K562 (cell line): ENCODE measurements at regions not wholly inside any gene's neighbourhood (a gene's known extent, or its start where the extent isn't known, plus 50 kb on each side); places are given as distances from the start of the nearest gene placed in this dataset.

Experiments used
- CREBBP ChIP-seq: IDR thresholded peaks from one replicate; pipeline ENCODE4 v1.6.1; 2012; ENCODE audit warnings: low read depth, mild to moderate bottlenecking, control low read depth, inconsistent platforms, low read length
- DDX20 ChIP-seq: fragments of 450-650 bp; IDR thresholded peaks from 2 replicates; pipeline ENCODE4 v1.6.1; 2016; ENCODE audit warnings: missing genetic modification characterization, low read depth, mild to moderate bottlenecking, missing compliant biosample characterization, moderate library complexity
- NUFIP1 ChIP-seq: fragments of 450-650 bp; IDR thresholded peaks from 2 replicates; pipeline ENCODE4 v1.6.1; 2018; ENCODE audit not compliant: partially characterized antibody
- PHB2 ChIP-seq: fragments of 450-650 bp; IDR thresholded peaks from 2 replicates; pipeline ENCODE4 v1.6.1; 2017; ENCODE audit warnings: low read depth
- PRPF4 ChIP-seq: fragments of 200-400 bp; formaldehyde crosslinking; IDR thresholded peaks from one replicate; pipeline ENCODE4 v1.6.1; 2017; ENCODE audit warnings: low read length, low read depth, mild to moderate bottlenecking; ENCODE audit not compliant: insufficient read depth, poor library complexity, severe bottlenecking
- RFX5 ChIP-seq: IDR thresholded peaks from 2 replicates; pipeline ENCODE4 v1.6.1; 2011; ENCODE audit warnings: low read depth, mild to moderate bottlenecking, improper control_type of control experiment, low read length
- TARDBP ChIP-seq: fragments of 450-650 bp; IDR thresholded peaks from 2 replicates; pipeline ENCODE4 v1.6.1; 2016
- TSC22D4 ChIP-seq: fragments of 450-650 bp; IDR thresholded peaks from 2 replicates; pipeline ENCODE4 v1.6.1; 2016; ENCODE audit warnings: missing genetic modification characterization, missing biosample characterization, control low read depth
- ZNF24 ChIP-seq: fragments of 450-650 bp; IDR thresholded peaks from 2 replicates; pipeline ENCODE4 v1.6.1; 2016
- ZNF274 ChIP-seq: IDR thresholded peaks from 2 replicates; pipeline ENCODE4 v1.6.1; 2011; ENCODE audit warnings: low read depth, mild to moderate bottlenecking, low read length, moderate library complexity, borderline replicate concordance
- ZNF311 ChIP-seq: fragments of 250-450 bp; sonication (Bioruptor Pico); IDR thresholded peaks from 2 replicates; pipeline ENCODE4 v1.4.0; 2020; ENCODE audit warnings: mild to moderate bottlenecking, moderate library complexity
- TF ChIP-seq, protein P1 (sequence below): fragments of 250-450 bp; sonication (Bioruptor Pico); IDR thresholded peaks from 2 replicates; pipeline ENCODE4 v1.4.0; 2020; ENCODE audit warnings: mild to moderate bottlenecking, moderate library complexity
- TF ChIP-seq, protein P2 (sequence below): fragments of 450-650 bp; formaldehyde crosslinking; IDR thresholded peaks from 2 replicates; pipeline ENCODE4 v1.4.0; 2020; ENCODE audit warnings: mild to moderate bottlenecking
- TF ChIP-seq, protein P3 (sequence below), 2 experiments: fragments of 450-650 bp; IDR thresholded peaks; 2 replicates each; pipeline ENCODE4 v1.6.1; 2018; ENCODE audit warnings: mild to moderate bottlenecking in 2 of 2, low read depth in 1 of 2; ENCODE audit not compliant: partially characterized antibody in 2 of 2
- TF ChIP-seq, protein P4 (sequence below): sonication (generic); formaldehyde crosslinking; IDR thresholded peaks from 2 replicates; pipeline ENCODE4 v1.8.1; 2023; ENCODE audit warnings: mild to moderate bottlenecking, missing genetic modification reagents
- TF ChIP-seq, protein P5 (sequence below): fragments of 250-450 bp; sonication (Bioruptor Pico); IDR thresholded peaks from 2 replicates; pipeline ENCODE4 v1.6.1; 2021; ENCODE audit warnings: mild to moderate bottlenecking
- TF ChIP-seq, protein P6 (sequence below): fragments of 250-450 bp; sonication (Bioruptor Pico); IDR thresholded peaks from 2 replicates; pipeline ENCODE4 v1.9.0; 2021; ENCODE audit warnings: mild to moderate bottlenecking, inconsistent platforms

DNA sequence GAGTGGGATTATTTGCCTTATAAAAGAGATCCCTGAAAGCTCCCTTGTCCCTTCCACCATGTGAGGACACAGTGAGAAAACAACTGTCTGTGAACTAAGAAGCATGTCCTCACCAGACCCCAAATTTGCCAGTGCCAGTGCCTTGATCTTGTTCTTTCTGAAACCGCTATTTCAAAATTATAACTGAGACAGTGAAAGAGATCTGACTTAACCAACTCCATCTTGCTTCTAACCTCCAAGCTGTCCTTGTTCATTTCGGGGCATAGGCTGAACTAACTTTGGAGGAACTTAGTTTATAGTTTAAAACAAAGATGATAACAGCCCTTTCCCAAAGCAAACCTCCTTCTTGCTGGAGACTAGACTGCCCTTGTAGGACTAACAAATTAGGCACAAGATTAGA is 563.9 kb downstream of the ADCYAP1 start (continued):
- TF ChIP-seq, protein P1, sequence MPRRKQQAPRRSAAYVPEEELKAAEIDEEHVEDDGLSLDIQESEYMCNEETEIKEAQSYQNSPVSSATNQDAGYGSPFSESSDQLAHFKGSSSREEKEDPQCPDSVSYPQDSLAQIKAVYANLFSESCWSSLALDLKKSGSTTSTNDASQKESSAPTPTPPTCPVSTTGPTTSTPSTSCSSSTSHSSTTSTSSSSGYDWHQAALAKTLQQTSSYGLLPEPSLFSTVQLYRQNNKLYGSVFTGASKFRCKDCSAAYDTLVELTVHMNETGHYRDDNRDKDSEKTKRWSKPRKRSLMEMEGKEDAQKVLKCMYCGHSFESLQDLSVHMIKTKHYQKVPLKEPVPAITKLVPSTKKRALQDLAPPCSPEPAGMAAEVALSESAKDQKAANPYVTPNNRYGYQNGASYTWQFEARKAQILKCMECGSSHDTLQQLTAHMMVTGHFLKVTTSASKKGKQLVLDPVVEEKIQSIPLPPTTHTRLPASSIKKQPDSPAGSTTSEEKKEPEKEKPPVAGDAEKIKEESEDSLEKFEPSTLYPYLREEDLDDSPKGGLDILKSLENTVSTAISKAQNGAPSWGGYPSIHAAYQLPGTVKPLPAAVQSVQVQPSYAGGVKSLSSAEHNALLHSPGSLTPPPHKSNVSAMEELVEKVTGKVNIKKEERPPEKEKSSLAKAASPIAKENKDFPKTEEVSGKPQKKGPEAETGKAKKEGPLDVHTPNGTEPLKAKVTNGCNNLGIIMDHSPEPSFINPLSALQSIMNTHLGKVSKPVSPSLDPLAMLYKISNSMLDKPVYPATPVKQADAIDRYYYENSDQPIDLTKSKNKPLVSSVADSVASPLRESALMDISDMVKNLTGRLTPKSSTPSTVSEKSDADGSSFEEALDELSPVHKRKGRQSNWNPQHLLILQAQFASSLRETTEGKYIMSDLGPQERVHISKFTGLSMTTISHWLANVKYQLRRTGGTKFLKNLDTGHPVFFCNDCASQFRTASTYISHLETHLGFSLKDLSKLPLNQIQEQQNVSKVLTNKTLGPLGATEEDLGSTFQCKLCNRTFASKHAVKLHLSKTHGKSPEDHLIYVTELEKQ (CRISPR knock-in tag), result no peak
- TF ChIP-seq DDX20 (tag) (0 out of 2 replicates have a peak, but pooled peaks have one; percentile 67), ZNF311 (CRISPR knock-in tag) (0 out of 2 replicates have a peak, but pooled peaks have one; percentile 31), PRPF4 (no peak), RFX5 (no peak), CREBBP (no peak), TARDBP (no peak), ZNF274 (no peak), NUFIP1 (no peak), TSC22D4 (tag) (no peak), PHB2 (no peak), ZNF24 (no peak)
- TF ChIP-seq, protein P2, sequence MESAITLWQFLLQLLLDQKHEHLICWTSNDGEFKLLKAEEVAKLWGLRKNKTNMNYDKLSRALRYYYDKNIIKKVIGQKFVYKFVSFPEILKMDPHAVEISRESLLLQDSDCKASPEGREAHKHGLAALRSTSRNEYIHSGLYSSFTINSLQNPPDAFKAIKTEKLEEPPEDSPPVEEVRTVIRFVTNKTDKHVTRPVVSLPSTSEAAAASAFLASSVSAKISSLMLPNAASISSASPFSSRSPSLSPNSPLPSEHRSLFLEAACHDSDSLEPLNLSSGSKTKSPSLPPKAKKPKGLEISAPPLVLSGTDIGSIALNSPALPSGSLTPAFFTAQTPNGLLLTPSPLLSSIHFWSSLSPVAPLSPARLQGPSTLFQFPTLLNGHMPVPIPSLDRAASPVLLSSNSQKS (CRISPR knock-in tag), result no peak
- TF ChIP-seq, protein P3, sequence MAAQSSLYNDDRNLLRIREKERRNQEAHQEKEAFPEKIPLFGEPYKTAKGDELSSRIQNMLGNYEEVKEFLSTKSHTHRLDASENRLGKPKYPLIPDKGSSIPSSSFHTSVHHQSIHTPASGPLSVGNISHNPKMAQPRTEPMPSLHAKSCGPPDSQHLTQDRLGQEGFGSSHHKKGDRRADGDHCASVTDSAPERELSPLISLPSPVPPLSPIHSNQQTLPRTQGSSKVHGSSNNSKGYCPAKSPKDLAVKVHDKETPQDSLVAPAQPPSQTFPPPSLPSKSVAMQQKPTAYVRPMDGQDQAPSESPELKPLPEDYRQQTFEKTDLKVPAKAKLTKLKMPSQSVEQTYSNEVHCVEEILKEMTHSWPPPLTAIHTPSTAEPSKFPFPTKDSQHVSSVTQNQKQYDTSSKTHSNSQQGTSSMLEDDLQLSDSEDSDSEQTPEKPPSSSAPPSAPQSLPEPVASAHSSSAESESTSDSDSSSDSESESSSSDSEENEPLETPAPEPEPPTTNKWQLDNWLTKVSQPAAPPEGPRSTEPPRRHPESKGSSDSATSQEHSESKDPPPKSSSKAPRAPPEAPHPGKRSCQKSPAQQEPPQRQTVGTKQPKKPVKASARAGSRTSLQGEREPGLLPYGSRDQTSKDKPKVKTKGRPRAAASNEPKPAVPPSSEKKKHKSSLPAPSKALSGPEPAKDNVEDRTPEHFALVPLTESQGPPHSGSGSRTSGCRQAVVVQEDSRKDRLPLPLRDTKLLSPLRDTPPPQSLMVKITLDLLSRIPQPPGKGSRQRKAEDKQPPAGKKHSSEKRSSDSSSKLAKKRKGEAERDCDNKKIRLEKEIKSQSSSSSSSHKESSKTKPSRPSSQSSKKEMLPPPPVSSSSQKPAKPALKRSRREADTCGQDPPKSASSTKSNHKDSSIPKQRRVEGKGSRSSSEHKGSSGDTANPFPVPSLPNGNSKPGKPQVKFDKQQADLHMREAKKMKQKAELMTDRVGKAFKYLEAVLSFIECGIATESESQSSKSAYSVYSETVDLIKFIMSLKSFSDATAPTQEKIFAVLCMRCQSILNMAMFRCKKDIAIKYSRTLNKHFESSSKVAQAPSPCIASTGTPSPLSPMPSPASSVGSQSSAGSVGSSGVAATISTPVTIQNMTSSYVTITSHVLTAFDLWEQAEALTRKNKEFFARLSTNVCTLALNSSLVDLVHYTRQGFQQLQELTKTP (IDR thresholded peaks at IDR 0.05; ENCODE audit: low read depth in 1 of 2, partially characterized antibody in 2 of 2), result no peak
- TF ChIP-seq, protein P4, sequence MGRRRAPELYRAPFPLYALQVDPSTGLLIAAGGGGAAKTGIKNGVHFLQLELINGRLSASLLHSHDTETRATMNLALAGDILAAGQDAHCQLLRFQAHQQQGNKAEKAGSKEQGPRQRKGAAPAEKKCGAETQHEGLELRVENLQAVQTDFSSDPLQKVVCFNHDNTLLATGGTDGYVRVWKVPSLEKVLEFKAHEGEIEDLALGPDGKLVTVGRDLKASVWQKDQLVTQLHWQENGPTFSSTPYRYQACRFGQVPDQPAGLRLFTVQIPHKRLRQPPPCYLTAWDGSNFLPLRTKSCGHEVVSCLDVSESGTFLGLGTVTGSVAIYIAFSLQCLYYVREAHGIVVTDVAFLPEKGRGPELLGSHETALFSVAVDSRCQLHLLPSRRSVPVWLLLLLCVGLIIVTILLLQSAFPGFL (CRISPR knock-in tag), result no peak
- TF ChIP-seq, protein P5, sequence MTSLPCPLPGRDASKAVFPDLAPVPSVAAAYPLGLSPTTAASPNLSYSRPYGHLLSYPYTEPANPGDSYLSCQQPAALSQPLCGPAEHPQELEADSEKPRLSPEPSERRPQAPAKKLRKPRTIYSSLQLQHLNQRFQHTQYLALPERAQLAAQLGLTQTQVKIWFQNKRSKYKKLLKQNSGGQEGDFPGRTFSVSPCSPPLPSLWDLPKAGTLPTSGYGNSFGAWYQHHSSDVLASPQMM (CRISPR knock-in tag), result no peak
- TF ChIP-seq, protein P6, sequence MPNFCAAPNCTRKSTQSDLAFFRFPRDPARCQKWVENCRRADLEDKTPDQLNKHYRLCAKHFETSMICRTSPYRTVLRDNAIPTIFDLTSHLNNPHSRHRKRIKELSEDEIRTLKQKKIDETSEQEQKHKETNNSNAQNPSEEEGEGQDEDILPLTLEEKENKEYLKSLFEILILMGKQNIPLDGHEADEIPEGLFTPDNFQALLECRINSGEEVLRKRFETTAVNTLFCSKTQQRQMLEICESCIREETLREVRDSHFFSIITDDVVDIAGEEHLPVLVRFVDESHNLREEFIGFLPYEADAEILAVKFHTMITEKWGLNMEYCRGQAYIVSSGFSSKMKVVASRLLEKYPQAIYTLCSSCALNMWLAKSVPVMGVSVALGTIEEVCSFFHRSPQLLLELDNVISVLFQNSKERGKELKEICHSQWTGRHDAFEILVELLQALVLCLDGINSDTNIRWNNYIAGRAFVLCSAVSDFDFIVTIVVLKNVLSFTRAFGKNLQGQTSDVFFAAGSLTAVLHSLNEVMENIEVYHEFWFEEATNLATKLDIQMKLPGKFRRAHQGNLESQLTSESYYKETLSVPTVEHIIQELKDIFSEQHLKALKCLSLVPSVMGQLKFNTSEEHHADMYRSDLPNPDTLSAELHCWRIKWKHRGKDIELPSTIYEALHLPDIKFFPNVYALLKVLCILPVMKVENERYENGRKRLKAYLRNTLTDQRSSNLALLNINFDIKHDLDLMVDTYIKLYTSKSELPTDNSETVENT (CRISPR knock-in tag), result no peak
